ENCODE measurements at regions not wholly inside any gene's neighbourhood (a gene's known extent, or its start where the extent isn't known, plus 50 kb on each side); places are given as distances from the start of the nearest gene placed in this dataset.

DNA sequence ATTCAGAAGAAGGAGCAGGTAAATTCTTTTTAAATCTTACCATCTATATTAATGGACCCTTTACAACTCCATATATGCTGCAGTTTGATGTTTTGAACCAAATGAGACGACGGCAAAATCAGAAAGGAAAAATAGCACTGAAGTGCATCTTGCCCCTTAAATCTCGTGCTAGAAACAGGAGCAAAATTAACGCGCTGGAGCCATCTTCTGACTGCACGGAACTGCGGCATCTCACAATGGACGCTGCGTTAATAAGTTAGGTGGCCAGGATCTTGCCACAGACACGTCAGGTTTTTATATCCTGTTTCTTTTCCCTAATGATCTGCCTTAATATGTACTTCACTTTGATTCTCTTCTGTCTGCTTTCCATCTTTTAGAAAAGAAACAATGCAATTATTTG lies 354.5 kb downstream of the TFEC start:
- H3K27ac ChIP-seq (ENCODE audit: extremely low read depth, low read depth, low read length) = no peak overlapping the region
- no peak overlapping the region for H3K4me2 ChIP-seq (ENCODE audit: insufficient read depth, low read length)
- CTCF ChIA-PET (ENCODE audit: low intra/inter-chr PET ratio) = interaction anchor here (0.6 kb wide), 1 partner anchor 13 kb away, joined by 3 read pairs; no protein-coding TSS in a partner anchor
- no peaks in the 10 kb centered on the region for H3K9me1 ChIP-seq (ENCODE audit: control insufficient read depth, insufficient read depth, low read length)
- H3K36me3 ChIP-seq (ENCODE audit: control insufficient read depth, insufficient read depth, low read length) = no peaks in the 10 kb centered on the region
- peaks cover 2% of the 10 kb centered on the region; the same call in 1 of the 2 replicates for H3K9me3 ChIP-seq (replicated peaks; ENCODE audit: control insufficient read depth, insufficient read depth, low read depth, low read length)
- H2AFZ ChIP-seq (ENCODE audit: low read depth, low read length) = no peak overlapping the region
- no peaks in the 10 kb centered on the region for H3K79me2 ChIP-seq (ENCODE audit: control insufficient read depth, insufficient read depth, low read length)
- no peak for ATAC-seq
- WGBS (ENCODE audit: insufficient coverage, low coverage, missing lambda C conversion rate) = under 1% methylated on average over 10 of the region's 10 CpGs
- FAIRE-seq = no peak
- H3K9ac ChIP-seq (ENCODE audit: insufficient read depth in 1 of 2, low read depth in 2 of 2, low read length in 2 of 2) = no peak overlapping the region
- H3K4me1 ChIP-seq (replicated peaks in 1 of 2; ENCODE audit: control insufficient read depth in 2 of 2, insufficient read depth in 2 of 2, low read length in 2 of 2) = no peaks in the 10 kb centered on the region
- H3K4me3 ChIP-seq = no peak overlapping the region
- in situ Hi-C loops (cut with MboI) = no loop called here
- H4K20me1 ChIP-seq (replicated peaks; ENCODE audit: control insufficient read depth, insufficient read depth, low read length) = no peaks in the 10 kb centered on the region
- TF ChIP-seq, protein P1, sequence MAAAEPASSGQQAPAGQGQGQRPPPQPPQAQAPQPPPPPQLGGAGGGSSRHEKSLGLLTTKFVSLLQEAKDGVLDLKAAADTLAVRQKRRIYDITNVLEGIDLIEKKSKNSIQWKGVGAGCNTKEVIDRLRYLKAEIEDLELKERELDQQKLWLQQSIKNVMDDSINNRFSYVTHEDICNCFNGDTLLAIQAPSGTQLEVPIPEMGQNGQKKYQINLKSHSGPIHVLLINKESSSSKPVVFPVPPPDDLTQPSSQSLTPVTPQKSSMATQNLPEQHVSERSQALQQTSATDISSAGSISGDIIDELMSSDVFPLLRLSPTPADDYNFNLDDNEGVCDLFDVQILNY (CRISPR knock-in tag; IDR thresholded peaks at IDR 0.05) = no peak
- TF ChIP-seq, protein P2, sequence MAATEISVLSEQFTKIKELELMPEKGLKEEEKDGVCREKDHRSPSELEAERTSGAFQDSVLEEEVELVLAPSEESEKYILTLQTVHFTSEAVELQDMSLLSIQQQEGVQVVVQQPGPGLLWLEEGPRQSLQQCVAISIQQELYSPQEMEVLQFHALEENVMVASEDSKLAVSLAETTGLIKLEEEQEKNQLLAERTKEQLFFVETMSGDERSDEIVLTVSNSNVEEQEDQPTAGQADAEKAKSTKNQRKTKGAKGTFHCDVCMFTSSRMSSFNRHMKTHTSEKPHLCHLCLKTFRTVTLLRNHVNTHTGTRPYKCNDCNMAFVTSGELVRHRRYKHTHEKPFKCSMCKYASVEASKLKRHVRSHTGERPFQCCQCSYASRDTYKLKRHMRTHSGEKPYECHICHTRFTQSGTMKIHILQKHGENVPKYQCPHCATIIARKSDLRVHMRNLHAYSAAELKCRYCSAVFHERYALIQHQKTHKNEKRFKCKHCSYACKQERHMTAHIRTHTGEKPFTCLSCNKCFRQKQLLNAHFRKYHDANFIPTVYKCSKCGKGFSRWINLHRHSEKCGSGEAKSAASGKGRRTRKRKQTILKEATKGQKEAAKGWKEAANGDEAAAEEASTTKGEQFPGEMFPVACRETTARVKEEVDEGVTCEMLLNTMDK (IDR thresholded peaks at IDR 0.05; ENCODE audit: borderline replicate concordance, insufficient read depth, low read depth, low read length, poor library complexity, severe bottlenecking) = no peak
- TF ChIP-seq, protein P3, sequence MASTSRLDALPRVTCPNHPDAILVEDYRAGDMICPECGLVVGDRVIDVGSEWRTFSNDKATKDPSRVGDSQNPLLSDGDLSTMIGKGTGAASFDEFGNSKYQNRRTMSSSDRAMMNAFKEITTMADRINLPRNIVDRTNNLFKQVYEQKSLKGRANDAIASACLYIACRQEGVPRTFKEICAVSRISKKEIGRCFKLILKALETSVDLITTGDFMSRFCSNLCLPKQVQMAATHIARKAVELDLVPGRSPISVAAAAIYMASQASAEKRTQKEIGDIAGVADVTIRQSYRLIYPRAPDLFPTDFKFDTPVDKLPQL (IDR thresholded peaks at IDR 0.05; ENCODE audit: extremely low read depth, insufficient read length) = no peak
- TF ChIP-seq KHSRP (IDR thresholded peaks at IDR 0.05) = no peak
- no peak for TF ChIP-seq HDAC3 (IDR thresholded peaks at IDR 0.05; ENCODE audit: borderline replicate concordance, partially characterized antibody)
- TF ChIP-seq PRMT5 (CRISPR knock-in tag; IDR thresholded peaks at IDR 0.05) = no peak
- no peak for TF ChIP-seq NCOA1 (IDR thresholded peaks at IDR 0.05; ENCODE audit: low read depth)
- TF ChIP-seq MYC (IDR thresholded peaks at IDR 0.05; ENCODE audit: low read depth, low read length) = no peak
- no peak for TF ChIP-seq MYC (CRISPR knock-in tag; IDR thresholded peaks at IDR 0.05; ENCODE audit: borderline replicate concordance, low read depth)
- TF ChIP-seq, protein P4, sequence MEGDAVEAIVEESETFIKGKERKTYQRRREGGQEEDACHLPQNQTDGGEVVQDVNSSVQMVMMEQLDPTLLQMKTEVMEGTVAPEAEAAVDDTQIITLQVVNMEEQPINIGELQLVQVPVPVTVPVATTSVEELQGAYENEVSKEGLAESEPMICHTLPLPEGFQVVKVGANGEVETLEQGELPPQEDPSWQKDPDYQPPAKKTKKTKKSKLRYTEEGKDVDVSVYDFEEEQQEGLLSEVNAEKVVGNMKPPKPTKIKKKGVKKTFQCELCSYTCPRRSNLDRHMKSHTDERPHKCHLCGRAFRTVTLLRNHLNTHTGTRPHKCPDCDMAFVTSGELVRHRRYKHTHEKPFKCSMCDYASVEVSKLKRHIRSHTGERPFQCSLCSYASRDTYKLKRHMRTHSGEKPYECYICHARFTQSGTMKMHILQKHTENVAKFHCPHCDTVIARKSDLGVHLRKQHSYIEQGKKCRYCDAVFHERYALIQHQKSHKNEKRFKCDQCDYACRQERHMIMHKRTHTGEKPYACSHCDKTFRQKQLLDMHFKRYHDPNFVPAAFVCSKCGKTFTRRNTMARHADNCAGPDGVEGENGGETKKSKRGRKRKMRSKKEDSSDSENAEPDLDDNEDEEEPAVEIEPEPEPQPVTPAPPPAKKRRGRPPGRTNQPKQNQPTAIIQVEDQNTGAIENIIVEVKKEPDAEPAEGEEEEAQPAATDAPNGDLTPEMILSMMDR (IDR thresholded peaks at IDR 0.05 in 2 of 3, conservative IDR thresholded peaks at IDR 0.05 in 1 of 3; ENCODE audit: insufficient read depth in 2 of 3, low read depth in 1 of 3, low read length in 3 of 3) = no peak
- no peak for TF ChIP-seq DMBX1 (CRISPR knock-in tag; IDR thresholded peaks at IDR 0.05; ENCODE audit: borderline replicate concordance)
- TF ChIP-seq SOX6 (IDR thresholded peaks at IDR 0.05) = no peak
- TF ChIP-seq YY1 (IDR thresholded peaks at IDR 0.05; ENCODE audit: borderline replicate concordance in 1 of 3, control insufficient read depth in 1 of 3, extremely low read depth in 1 of 3, insufficient read depth in 3 of 3, insufficient read length in 1 of 3, insufficient replicate concordance in 2 of 3, low read depth in 1 of 3, low read length in 2 of 3) = no peak
- intact Hi-C loops (cut with micrococcal nuclease) = no loop called here
- DNase-seq (ENCODE audit: extremely low read depth in 1 of 4, low spot score in 3 of 4) = peak in 1 of 4 experiments; percentile 1
- H3K27me3 ChIP-seq (ENCODE audit: control insufficient read depth in 2 of 2, insufficient read depth in 2 of 2, low read length in 2 of 2) = no peaks in the 10 kb centered on the region
- POLR2A ChIA-PET = no interaction called here
- no TSS peak for BruUV-seq (replicated peaks)
